IPS-20b (cell line): ENCODE measurements at regions not wholly inside any gene's neighbourhood (a gene's known extent, or its start where the extent isn't known, plus 50 kb on each side); places are given as distances from the start of the nearest gene placed in this dataset.

Source experiments
- H3K27ac ChIP-seq: one replicate; pipeline ENCODE4 v1.5.1; 2013; ENCODE audit warnings: low read length
- H3K27me3 ChIP-seq: 2 replicates; pipeline ENCODE4 v1.6.1; 2013; ENCODE audit warnings: mild to moderate bottlenecking, low read length, inconsistent platforms; ENCODE audit not compliant: insufficient read depth
- H3K36me3 ChIP-seq: 2 replicates; pipeline ENCODE4 v1.6.1; 2013; ENCODE audit warnings: low read depth, mild to moderate bottlenecking, inconsistent platforms, low read length, moderate library complexity; ENCODE audit not compliant: insufficient read depth
- H3K4me1 ChIP-seq: 2 replicates; pipeline ENCODE4 v1.6.1; 2013; ENCODE audit warnings: mild to moderate bottlenecking, control low read depth, inconsistent platforms, low read length, moderate library complexity; ENCODE audit not compliant: insufficient read depth
- H3K4me3 ChIP-seq: 2 replicates; pipeline ENCODE4 v1.5.1; 2013; ENCODE audit warnings: mild to moderate bottlenecking, low read length, inconsistent platforms
- H3K9ac ChIP-seq: 2 replicates; pipeline ENCODE4 v1.6.1; 2013; ENCODE audit warnings: low read depth, mild to moderate bottlenecking, inconsistent platforms, low read length, moderate library complexity
- H3K9me3 ChIP-seq: 2 replicates; pipeline ENCODE4 v1.6.1; 2013; ENCODE audit warnings: mild to moderate bottlenecking, low read depth, low read length, inconsistent platforms; ENCODE audit not compliant: insufficient read depth

DNA sequence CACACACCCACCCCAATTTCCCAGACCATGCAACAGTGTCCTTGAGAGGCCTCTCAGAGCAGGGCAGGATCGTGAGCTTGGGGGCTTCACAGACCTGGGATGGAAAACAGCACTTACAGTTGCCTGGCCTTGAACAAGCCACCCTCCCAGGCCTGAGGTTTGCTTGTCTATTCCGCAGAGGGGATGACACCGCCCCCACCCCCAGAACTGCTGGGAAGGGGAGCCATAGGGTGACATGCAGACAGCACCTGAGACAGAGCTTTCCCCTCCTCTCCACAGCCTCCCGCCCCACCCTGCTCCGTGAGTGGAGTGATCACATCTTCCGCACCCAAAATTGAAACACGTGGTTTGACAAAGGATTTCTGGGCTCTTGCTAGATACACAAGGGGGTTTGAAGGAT lies 131.5 kb upstream of the TNRC6C start:
- no peaks in the 10 kb centered on the region for H3K36me3 ChIP-seq
- H3K4me3 ChIP-seq: no peak overlapping the region
- H3K4me1 ChIP-seq: peaks cover 11% of the 10 kb centered on the region; the same call in 1 of the 2 replicates
- H3K9ac ChIP-seq: no peak overlapping the region
- no peaks in the 10 kb centered on the region for H3K9me3 ChIP-seq
- no peaks in the 10 kb centered on the region for H3K27me3 ChIP-seq
- H3K27ac ChIP-seq: no peak overlapping the region

DNA sequence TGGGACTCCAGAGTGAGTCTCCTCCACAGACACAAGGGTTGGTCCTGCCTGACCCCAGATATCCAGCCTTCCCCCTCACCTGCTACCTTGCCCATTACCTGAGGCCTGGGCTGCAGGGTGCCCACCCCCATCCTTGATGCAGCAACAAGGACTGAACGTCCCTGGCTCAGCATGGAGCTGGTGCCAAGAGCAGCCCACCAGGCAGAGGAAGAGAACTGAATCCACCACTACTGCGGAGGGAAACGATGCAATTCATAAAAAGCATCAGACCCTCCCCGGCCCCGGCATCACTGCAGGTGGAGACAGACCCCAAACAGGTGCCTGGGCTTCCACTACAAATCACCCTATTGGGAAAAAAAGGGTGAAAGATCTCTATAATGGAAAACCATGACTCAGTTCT lies 131.0 kb upstream of the TNRC6C start:
- H3K27me3 ChIP-seq: no peaks in the 10 kb centered on the region
- H3K9ac ChIP-seq: no peak overlapping the region
- H3K36me3 ChIP-seq: no peaks in the 10 kb centered on the region
- H3K27ac ChIP-seq: no peak overlapping the region
- peaks cover 11% of the 10 kb centered on the region; the same call in 1 of the 2 replicates for H3K4me1 ChIP-seq
- H3K9me3 ChIP-seq: no peaks in the 10 kb centered on the region
- H3K4me3 ChIP-seq: no peak overlapping the region

DNA sequence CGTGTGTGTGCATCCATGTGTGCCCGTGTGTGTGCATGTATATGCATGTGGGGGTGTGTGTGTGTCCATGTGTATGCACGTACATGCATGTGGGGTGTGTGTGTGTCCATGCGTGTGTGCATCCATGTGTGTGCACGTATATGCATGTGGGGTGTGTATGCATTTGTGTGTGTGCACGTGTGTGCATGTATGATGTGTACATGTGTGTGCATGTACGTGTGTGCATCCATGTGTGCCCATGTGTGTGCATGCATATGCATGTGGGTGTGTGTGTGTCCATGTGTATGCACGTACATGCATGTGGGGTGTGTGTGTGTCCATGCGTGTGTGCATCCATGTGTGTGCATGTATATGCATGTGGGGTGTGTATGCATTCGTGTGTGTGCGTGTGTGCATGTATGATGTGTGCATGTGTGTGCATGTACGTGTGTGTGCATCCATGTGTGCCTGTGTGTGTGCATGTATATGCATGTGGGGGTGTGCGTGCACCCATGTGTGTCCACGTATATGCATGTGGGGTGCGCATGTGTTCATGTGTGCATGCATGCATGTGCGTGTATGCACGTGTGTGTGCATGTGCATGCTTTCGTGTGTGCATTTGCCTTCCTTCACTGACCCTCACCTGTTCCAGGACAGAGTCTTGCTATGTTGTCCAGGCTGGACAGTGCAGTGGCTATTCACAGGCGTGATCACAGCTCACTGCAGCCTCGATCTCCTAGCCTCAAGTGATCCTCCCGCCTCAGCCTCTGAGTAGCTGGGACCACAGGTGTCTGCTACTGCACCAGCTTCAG lies 129.6 kb upstream of the TNRC6C start:
- peaks cover 11% of the 10 kb centered on the region; the same call in 1 of the 2 replicates for H3K4me1 ChIP-seq
- no peaks in the 10 kb centered on the region for H3K9me3 ChIP-seq
- no peaks in the 10 kb centered on the region for H3K36me3 ChIP-seq
- no peaks in the 10 kb centered on the region for H3K27me3 ChIP-seq
- no peak overlapping the region for H3K4me3 ChIP-seq
- H3K9ac ChIP-seq: no peak overlapping the region
- H3K27ac ChIP-seq: no peak overlapping the region

DNA sequence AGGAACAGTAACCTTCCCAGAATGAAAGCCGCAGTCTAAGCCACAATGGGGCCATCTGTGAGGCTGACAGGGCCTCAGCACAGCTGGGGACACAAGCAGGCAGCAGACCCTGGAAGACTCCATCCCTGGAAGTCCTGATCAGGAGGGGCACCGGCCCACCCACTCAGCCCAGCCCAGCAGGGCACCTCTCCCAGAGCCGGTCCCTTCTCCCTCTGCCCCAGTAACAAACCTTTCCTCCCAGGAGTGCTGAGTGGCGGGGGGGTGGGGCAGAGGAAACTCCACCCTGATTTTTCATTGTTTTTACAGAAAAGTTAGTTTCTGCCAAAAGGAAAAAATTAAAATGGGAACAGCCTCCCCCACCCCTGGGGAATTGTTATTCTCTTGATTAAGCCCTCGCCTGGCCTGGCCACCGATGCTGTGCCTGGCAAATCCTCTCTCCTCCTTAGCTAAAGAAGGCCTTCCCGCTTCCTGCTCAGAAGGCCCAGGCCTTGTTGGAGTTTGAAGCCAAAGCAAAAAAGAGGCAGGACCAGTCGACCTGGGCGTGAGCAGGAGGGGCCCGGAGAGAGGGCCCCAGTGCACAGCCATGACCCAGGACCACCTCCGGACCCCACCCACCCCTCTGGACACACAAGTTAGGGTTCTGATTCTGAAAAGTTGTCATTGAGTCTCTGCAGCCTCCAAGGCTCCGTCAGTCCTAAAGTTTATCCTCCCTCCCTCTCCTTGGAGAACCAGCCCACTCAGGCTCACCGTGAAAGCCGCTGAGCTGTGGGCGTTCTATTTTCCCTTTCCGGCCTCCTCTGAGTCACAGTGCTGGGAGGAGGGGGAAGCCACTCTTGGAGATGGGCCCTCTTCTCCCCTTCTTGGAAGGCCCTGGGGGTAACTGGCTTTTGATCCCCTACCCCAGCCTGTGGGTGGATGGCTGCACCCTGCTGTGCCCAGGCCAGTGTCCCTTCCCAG lies 128.4 kb upstream of the TNRC6C start:
- H3K27me3 ChIP-seq: no peaks in the 10 kb centered on the region
- H3K9ac ChIP-seq: no peak overlapping the region
- H3K4me1 ChIP-seq: peaks cover 16% of the 10 kb centered on the region
- H3K27ac ChIP-seq: no peak overlapping the region
- H3K4me3 ChIP-seq: no peak overlapping the region
- no peaks in the 10 kb centered on the region for H3K9me3 ChIP-seq
- no peaks in the 10 kb centered on the region for H3K36me3 ChIP-seq

DNA sequence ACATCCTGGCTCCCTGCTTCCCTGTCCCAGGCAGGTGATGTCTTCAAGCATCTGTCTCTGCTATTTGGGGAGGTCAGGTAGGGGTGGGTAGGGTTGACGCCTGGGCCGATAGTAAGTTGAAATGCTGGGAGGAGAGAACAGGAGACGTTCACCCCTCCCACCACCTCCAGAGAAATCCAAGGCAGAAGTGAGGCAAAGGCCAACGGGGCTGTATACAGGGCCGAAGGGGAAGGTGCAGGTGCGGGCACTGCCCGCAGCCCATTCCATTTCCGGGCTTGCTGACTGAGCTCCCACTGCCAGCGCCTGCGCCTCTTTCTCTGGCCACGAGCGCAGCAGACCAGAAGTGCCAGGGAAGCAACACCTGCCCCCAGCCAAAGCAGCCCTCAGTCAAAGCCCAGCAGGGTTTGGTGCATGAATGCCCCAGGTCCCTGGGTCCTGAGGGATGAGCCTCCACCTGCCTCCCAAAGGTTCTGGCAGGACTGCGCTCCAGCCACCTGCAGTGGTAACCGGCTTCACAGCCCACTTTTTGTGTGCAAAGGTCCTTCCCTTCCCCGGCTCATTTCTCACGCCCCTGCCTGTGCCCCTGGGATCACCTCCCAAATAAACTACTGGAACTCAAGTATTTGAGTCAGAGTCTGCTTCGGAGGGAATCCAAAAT lies 127.6 kb upstream of the TNRC6C start:
- peaks cover 16% of the 10 kb centered on the region for H3K4me1 ChIP-seq
- no peak overlapping the region for H3K4me3 ChIP-seq
- H3K9me3 ChIP-seq: no peaks in the 10 kb centered on the region
- no peak overlapping the region for H3K9ac ChIP-seq
- H3K27ac ChIP-seq: no peak overlapping the region
- H3K27me3 ChIP-seq: no peaks in the 10 kb centered on the region
- H3K36me3 ChIP-seq: no peaks in the 10 kb centered on the region

DNA sequence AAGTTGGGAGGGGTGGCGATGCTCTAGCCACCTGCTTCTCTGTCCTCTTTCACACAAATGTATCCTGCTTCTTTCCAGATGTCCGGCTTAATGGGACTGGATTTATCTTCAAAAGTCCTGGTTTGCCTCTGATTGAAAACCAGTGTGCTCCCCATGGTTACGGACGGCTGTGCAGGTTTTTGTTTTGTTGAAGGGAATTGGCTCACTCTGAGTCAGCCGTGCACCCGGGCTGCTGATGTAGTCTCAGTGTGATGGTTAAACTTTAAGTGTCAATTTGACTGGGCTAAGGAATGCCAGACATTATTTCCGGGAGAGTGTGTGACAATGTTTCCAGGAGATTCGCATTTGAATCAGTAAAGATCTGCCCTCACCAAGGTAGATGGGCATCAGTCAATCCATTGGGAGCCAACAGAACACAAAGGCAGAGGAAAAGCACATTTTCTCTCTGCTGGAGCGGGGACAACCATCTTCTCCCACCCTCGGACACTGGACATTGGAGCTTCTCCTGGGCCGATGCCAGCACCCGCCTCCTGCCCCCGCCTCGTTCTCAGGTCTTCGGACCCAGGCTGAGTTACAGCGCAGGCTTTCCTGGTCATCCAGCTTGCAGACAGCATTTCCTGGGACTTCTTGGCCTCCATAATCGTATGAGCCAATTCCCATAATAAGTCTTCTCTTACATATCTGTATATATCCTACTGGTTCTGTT lies 126.9 kb upstream of the TNRC6C start:
- H3K9ac ChIP-seq: no peak overlapping the region
- H3K4me3 ChIP-seq: no peak overlapping the region
- H3K27me3 ChIP-seq: no peaks in the 10 kb centered on the region
- peaks cover 16% of the 10 kb centered on the region for H3K4me1 ChIP-seq
- no peaks in the 10 kb centered on the region for H3K36me3 ChIP-seq
- H3K9me3 ChIP-seq: no peaks in the 10 kb centered on the region
- no peak overlapping the region for H3K27ac ChIP-seq

DNA sequence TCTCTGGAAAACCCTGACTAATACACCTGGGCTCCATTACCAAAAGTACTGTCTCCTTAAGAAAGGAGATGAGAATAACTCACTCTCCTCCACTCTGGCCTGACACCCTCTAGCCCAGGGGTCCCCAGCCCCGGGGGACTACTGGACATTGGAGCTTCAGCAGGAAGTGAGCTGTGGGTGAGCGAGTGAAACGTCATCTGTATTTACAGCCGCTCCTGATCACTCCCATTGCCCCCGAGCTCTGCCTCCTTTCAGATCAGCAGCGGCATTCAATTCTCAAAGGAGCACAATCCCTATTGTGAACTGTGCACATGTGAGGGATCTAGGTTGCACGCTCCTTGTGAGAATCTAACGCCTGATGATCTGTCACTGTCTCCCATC lies 126.3 kb upstream of the TNRC6C start:
- Histone ChIP-seq H3K9ac (no peak overlapping the region), H3K27me3 (no peaks in the 10 kb centered on the region), H3K9me3 (no peaks in the 10 kb centered on the region)

DNA sequence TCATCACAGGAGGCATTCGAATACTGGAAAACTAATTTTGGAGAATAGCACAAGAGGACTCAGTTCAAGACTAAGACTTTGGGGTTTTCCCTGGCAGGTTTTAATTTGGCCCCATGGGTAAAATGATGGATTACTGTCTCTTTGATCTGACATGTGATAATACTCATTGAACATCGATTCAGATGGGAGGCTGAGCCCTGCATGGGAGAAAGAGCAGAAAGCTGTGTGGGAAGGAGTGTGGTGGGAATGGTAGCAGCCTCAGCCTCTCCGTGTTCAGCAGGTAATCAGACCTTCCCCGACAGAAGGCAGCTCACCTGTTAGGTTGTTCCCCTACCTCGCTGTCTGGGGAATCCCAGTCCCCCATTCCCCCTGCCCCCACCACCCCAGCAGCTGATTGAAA lies 124.7 kb upstream of the TNRC6C start:
- H3K9me3 ChIP-seq: no peaks in the 10 kb centered on the region
- no peaks in the 10 kb centered on the region for H3K36me3 ChIP-seq
- no peak overlapping the region for H3K27ac ChIP-seq
- no peak overlapping the region for H3K4me3 ChIP-seq
- peaks cover 12% of the 10 kb centered on the region for H3K4me1 ChIP-seq
- H3K27me3 ChIP-seq: no peaks in the 10 kb centered on the region
- H3K9ac ChIP-seq: no peak overlapping the region

More for the DNA sequence above, 126.3 kb upstream of the TNRC6C start:
- H3K27ac ChIP-seq: no peak overlapping the region
- H3K4me1 ChIP-seq: peaks cover 15% of the 10 kb centered on the region
- no peak overlapping the region for H3K4me3 ChIP-seq
- H3K36me3 ChIP-seq: no peaks in the 10 kb centered on the region

DNA sequence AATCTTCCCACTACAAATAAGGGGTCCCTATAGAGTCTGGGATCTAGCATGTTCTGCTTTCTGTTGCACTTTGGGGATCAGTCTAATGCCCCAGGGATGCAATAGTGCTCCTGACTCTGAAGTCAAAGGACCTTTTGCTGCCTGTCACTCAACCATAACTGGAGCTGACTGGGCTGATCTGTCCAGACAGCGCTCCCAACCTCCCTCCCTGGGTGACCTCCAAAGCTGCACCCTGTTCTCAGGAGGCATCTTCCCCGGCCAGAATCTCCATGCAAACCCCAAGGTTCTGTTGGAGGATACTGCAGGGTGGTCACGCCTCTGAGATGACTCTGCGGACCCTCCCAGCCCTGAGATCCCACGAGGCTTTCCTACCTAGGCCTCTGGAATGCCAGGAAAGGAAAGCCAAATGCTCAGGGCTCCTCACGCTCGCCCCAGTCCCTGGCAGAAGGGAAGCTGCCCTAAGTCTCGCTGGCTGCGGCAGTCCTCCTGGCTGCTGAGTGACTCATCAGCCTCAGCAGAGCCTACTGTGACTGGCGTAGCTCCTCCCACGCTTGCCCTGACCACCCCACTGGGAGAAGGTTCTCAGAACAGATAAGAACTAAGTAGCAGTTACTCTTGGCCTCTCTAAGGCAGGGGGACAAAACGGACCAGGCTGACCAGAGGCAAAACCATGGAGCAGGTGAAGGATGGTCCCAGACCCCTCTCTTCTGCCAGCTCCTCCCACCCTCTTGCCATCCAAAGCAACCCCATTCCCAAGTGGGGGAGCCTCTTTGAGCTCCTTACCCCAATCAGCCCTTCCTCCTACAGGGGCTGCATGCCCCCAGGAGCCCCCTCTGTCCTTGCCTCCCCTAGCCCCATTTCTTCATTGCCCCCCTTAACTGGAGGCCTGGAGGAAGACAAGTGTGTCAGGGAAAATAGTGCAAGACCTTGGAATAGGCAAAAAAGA lies 124.1 kb upstream of the TNRC6C start:
- no peak overlapping the region for H3K27ac ChIP-seq
- no peak overlapping the region for H3K4me3 ChIP-seq
- no peak overlapping the region for H3K9ac ChIP-seq
- H3K36me3 ChIP-seq: no peaks in the 10 kb centered on the region
- H3K27me3 ChIP-seq: no peaks in the 10 kb centered on the region
- H3K9me3 ChIP-seq: no peaks in the 10 kb centered on the region
- peaks cover 12% of the 10 kb centered on the region for H3K4me1 ChIP-seq

DNA sequence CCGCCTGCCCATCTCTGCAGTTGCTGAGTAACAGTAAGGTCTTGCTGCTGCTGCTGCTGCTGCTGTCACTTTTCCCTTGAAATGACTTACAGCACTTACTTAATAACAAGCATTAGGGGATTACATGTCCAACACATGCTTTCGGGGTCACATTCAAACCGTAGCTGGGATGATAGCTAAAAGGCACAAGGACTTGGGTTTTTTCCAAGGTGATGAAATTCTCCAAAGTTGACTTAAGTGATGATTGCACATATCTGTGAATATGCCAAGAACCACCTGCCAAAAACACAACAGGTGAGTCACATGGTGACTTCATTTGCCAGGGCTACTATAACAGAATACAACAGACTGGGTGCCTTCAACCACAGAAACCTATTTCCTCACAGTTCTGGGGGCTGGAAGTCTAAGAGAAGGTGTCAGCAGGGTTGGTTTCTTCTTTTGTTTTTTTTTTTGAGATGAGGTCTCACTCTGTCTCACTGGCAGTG lies 121.9 kb upstream of the TNRC6C start:
- Histone ChIP-seq H3K36me3 (no peaks in the 10 kb centered on the region), H3K9ac (no peak overlapping the region), H3K4me3 (no peak overlapping the region), H3K4me1 (peaks cover 9% of the 10 kb centered on the region), H3K27ac (no peak overlapping the region), H3K9me3 (no peaks in the 10 kb centered on the region), H3K27me3 (no peaks in the 10 kb centered on the region)
